IMR-90 (cell line): ENCODE measurements at regions not wholly inside any gene's neighbourhood (a gene's known extent, or its start where the extent isn't known, plus 50 kb on each side); places are given as distances from the start of the nearest gene placed in this dataset.

Experiments used
- MAFK ChIP-seq: IDR thresholded peaks from 2 replicates; pipeline ENCODE4 v1.6.1; 2012; ENCODE audit warnings: low read depth, low read length, improper control_type of control experiment
- NFE2L2 ChIP-seq: fragments of 150-350 bp; IDR thresholded peaks from 2 replicates; pipeline ENCODE4 v1.6.1; 2016; ENCODE audit warnings: low read depth, mild to moderate bottlenecking, low read length
- POLR2A ChIP-seq: IDR thresholded peaks from 2 replicates; pipeline ENCODE4 v1.6.1; 2012; ENCODE audit warnings: mild to moderate bottlenecking, low read depth, low read length
- RFX5 ChIP-seq: IDR thresholded peaks from 2 replicates; pipeline ENCODE4 v1.8.0; 2012; ENCODE audit warnings: low read depth, mild to moderate bottlenecking, low read length, moderate library complexity
- TF ChIP-seq, protein P1 (sequence below): conservative IDR thresholded peaks from 2 replicates; pipeline ENCODE4 v1.5.1; 2012; ENCODE audit warnings: mild to moderate bottlenecking, low read depth, low read length, improper control_type of control experiment

DNA sequence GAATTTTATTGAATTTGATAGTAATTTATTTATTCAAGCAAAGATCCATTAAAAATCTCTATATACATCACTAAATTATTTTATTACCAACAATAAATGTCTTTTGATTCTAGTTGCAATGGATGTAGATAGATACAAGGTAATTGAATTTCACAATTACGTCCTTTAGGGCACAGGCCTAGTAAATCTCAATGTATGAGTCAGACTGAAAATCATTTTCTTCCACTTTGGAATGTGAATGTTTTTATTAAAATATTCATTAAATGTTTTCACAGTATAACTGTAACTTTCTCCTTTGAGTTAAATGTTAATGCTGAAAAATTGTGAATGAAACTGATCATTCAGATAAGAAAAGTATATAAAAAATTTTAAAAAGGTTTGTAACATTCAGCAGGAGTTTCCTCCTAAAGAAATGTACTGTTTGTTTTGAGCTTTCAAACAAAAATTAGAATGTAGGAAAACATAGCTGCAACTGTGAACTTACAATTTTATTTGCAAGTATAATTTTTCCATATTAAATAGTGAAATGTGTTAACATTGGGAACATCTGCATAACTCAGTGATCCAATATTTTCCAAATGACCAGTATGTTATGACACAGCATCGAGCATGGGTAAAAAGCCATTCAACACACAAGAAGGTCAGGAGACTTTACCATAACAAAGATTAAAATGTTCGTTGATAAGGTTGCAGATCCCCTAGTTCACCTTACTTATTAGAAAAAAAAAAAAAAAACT is 663.7 kb downstream of the METTL4 start:
- no peak for TF ChIP-seq POLR2A
- no peak for TF ChIP-seq NFE2L2
- TF ChIP-seq RFX5: no peak
- TF ChIP-seq, protein P1, sequence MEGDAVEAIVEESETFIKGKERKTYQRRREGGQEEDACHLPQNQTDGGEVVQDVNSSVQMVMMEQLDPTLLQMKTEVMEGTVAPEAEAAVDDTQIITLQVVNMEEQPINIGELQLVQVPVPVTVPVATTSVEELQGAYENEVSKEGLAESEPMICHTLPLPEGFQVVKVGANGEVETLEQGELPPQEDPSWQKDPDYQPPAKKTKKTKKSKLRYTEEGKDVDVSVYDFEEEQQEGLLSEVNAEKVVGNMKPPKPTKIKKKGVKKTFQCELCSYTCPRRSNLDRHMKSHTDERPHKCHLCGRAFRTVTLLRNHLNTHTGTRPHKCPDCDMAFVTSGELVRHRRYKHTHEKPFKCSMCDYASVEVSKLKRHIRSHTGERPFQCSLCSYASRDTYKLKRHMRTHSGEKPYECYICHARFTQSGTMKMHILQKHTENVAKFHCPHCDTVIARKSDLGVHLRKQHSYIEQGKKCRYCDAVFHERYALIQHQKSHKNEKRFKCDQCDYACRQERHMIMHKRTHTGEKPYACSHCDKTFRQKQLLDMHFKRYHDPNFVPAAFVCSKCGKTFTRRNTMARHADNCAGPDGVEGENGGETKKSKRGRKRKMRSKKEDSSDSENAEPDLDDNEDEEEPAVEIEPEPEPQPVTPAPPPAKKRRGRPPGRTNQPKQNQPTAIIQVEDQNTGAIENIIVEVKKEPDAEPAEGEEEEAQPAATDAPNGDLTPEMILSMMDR: no peak
- TF ChIP-seq MAFK: no peak
